NCI-H146 treated with DMSO at 0.1 percent for 48 hours (cell line): ENCODE measurements at regions not wholly inside any gene's neighbourhood (a gene's known extent, or its start where the extent isn't known, plus 50 kb on each side); places are given as distances from the start of the nearest gene placed in this dataset.
"Not testable (repeated sequence)": the region's sequence is repeated elsewhere in the genome, so short reads cannot be mapped to it uniquely, and the experiment has no call there.

ENCODE experiments used
- DNase-seq: peaks from one replicate; lab custom pipeline; 2025; ENCODE audit not compliant: unreplicated experiment; lab: John Stamatoyannopoulos, UW

GRCh38 chr2:106339609-106340008 lies 128.6 kb downstream of the RGPD3 start:
- no peak for DNase-seq

- DNase-seq = no peak
Measured at GRCh38 chr2:106339132-106339531, 129.1 kb downstream of the RGPD3 start.

- DNase-seq = no peak
Measured at GRCh38 chr2:106338043-106338442, 130.2 kb downstream of the RGPD3 start.

- no peak for DNase-seq
Measured at GRCh38 chr2:106336737-106337136, 131.5 kb downstream of the RGPD3 start.

GRCh38 chr2:106336108-106336507 lies 132.1 kb downstream of the RGPD3 start:
- no peak for DNase-seq

- no peak for DNase-seq
Measured at GRCh38 chr2:106334802-106335201, 133.4 kb downstream of the RGPD3 start.

GRCh38 chr2:106333253-106333873 lies 134.8 kb downstream of the RGPD3 start:
- DNase-seq = not testable (repeated sequence)

- peak; percentile 4 for DNase-seq
Measured at GRCh38 chr2:106332054-106332453, 136.2 kb downstream of the RGPD3 start.

- not testable (repeated sequence) for DNase-seq
Measured at GRCh38 chr2:106330384-106331261, 136.5 kb upstream of the UXS1 start.

- DNase-seq = no peak
Measured at GRCh38 chr2:106323337-106324013, 129.4 kb upstream of the UXS1 start.

- DNase-seq = no peak
Measured at GRCh38 chr2:106322281-106322680, 128.2 kb upstream of the UXS1 start.

GRCh38 chr2:106320439-106320838 lies 126.3 kb upstream of the UXS1 start:
- DNase-seq = not testable (repeated sequence)

GRCh38 chr2:106316915-106317314 lies 122.8 kb upstream of the UXS1 start:
- no peak for DNase-seq

GRCh38 chr2:106314444-106314843 lies 120.3 kb upstream of the UXS1 start:
- no peak for DNase-seq

GRCh38 chr2:106311041-106311370 lies 116.9 kb upstream of the UXS1 start:
- DNase-seq = no peak

- no peak for DNase-seq
Measured at GRCh38 chr2:106307860-106308259, 113.8 kb upstream of the UXS1 start.

GRCh38 chr2:106306387-106306786 lies 112.3 kb upstream of the UXS1 start:
- DNase-seq = no peak

- no peak for DNase-seq
Measured at GRCh38 chr2:106304612-106305184, 110.6 kb upstream of the UXS1 start.

GRCh38 chr2:106299696-106300095 lies 105.6 kb upstream of the UXS1 start:
- DNase-seq = no peak

- DNase-seq = no peak
Measured at GRCh38 chr2:106296182-106296815, 102.2 kb upstream of the UXS1 start.

- no peak for DNase-seq
Measured at GRCh38 chr2:106294182-106294581, 100.1 kb upstream of the UXS1 start.
